HuH-7.5 (cell line): ENCODE measurements at regions not wholly inside any gene's neighbourhood (a gene's known extent, or its start where the extent isn't known, plus 50 kb on each side); places are given as distances from the start of the nearest gene placed in this dataset.
"Not testable (repeated sequence)": the region's sequence is repeated elsewhere in the genome, so short reads cannot be mapped to it uniquely, and the experiment has no call there.

Experiments used
- DNase-seq: peaks from one replicate; pipeline ENCODE4 v3.0.0; 2011; ENCODE audit warnings: low spot score

- DNase-seq = no peak
Observed at GRCh38 chr5:9728261-9728660, 98.1 kb upstream of the TAS2R1 start.

GRCh38 chr5:9726931-9727330 lies 96.8 kb upstream of the TAS2R1 start:
- no peak for DNase-seq

GRCh38 chr5:9725265-9725664 lies 95.1 kb upstream of the TAS2R1 start:
- DNase-seq = not testable (repeated sequence)

DNA sequence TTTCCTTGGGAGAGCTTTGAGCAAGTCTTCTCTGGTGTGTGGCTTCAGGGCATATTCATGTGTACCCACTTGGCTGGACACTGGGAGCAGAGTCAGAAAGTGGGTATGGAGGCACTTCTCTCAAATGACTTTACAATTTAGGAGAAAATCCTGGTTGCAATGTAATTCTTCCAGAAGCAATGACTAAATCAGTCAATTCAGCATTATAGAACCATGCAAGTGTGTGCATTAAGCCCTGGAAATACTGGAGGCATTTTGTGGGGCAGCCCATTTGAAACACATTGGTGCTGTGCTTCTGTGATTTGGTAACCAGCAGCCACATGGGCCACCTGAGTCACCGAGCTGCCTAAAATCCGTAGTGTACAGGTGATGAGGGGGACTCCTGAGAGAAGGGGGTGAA lies 94.6 kb upstream of the TAS2R1 start:
- DNase-seq = no peak

DNA sequence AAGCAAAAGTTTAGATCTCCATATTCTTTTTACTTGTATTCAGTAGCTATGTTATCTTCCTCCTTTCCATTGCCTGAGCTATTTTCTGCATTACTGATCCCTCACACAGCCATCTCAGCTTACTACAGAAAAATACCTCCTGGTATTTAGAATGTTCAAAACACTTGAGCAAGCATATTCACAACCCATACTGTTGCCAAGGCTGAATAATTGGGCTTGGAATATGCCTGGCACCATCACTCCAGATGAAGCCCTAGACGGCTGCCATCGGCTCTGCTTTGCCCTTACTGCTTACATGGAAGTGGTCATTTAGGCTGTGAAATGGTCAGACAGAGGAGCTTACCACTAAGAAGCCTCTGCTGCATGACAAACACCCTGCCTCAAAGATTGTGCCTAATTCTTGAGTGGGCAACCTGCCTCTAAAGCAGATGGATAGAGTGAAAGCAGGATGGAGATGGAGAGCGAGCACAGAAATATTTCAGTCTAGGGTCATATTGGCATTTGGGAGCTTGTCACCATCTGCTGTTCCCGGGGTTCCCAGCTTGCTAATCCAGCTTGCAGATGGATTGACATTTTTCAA lies 92.5 kb upstream of the TAS2R1 start:
- no peak for DNase-seq

DNA sequence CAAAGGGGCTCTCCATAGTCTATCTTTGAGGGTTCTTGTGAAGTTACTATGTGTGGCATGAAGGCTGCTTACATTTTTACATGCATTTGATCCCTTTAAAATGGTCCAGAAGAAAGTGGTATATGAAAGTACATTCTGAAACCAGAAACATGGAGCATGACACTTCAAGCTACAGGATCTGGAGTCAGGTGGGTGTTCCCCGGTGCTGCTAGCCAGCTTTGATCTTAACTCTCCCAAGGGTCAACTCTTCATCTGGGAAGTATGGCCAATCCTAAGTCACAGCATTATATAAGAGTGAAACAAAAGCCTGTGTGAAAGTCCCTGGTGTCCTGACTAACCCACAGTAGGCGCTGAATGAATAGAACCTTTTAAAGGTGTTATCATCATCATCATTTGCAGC lies 91.0 kb upstream of the TAS2R1 start:
- no peak for DNase-seq

DNA sequence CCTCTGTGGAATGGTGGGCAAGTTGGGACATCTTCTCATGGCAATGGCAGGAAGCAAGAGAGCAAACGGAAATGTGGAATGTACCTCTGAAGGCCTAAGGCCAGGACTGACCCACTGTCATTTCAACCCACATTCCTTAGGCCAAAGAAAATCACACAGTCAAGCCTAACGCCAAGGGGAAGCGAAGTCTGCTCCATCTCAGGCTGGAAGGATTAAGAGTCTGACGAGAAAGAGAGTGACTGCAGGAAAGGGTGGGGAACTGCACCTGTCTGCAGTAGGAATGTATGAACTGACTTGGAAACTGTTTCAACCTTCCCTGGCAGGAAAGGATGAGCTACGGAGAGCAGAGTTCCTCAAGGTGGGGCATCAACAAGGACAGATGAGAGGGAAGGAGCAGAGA lies 90.2 kb upstream of the TAS2R1 start:
- DNase-seq = no peak

DNA sequence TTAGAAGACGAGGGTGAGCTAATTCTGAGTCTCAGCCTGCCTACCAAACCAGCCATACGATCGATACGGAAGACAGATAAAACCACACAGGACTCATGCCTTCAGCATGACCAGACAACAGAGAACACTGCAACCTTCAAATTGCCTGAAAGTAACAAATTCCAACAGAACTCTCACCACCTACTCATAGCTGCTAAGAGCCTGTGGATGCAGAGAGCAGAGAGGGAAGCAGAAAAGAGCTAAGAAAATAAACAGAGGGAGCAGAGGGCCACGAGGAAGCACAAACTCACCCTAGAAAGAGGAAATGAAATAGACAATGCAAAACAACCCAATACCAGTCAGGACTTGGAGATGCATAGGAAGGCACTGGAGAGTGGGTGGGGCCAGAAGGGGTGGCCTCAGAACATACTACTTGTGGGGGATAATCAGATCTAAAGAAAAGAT lies 86.7 kb upstream of the TAS2R1 start:
- DNase-seq = no peak

GRCh38 chr5:9715891-9716335 lies 85.8 kb upstream of the TAS2R1 start:
- DNase-seq = no peak

GRCh38 chr5:9713959-9714586 lies 83.9 kb upstream of the TAS2R1 start:
- no peak for DNase-seq

- no peak for DNase-seq
Observed at GRCh38 chr5:9713356-9713755, 83.2 kb upstream of the TAS2R1 start.

- DNase-seq = no peak
Observed at GRCh38 chr5:9712911-9713310, 82.8 kb upstream of the TAS2R1 start.

GRCh38 chr5:9712506-9712905 lies 82.4 kb upstream of the TAS2R1 start:
- DNase-seq = no peak

DNA sequence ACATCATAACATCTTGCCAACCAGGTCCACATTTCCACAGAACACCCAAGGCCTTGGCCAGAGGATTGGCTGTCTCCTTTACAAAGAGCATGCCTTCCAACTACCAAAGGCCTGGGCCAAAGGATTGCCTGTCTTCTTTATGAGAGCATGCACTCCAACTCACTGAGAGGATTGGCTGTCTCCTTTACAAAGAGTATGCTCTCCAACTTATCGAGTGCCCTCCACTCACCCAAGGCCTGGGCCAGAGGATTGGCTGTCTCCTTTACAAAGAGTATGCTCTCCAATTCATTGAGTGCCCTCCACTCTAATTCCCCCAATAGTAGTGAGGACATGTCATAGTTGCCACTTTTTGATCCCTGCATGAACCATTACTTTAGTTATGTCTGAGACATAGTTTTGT lies 79.9 kb upstream of the TAS2R1 start:
- DNase-seq = no peak

- no peak for DNase-seq
Observed at GRCh38 chr5:9707732-9708462, 77.7 kb upstream of the TAS2R1 start.

DNA sequence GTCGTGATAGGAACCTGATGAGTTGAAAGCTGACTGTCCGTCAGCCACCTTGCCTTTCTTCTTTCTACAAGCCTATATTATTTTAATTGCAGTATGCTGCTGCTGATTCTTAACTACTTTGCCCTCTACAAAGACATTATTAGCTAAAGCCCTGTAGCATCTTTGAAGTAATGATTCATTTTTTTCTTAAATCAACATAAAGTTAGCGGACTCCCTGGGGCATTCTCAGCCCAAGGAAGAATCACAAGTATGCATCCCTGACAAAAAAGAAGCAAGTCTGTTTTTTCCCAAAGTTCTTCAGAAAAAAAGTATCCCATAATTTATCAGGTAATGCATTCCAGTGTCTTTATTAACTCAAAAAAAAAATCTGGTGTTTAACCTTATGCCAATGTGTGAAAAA lies 69.5 kb upstream of the TAS2R1 start:
- DNase-seq = no peak

DNA sequence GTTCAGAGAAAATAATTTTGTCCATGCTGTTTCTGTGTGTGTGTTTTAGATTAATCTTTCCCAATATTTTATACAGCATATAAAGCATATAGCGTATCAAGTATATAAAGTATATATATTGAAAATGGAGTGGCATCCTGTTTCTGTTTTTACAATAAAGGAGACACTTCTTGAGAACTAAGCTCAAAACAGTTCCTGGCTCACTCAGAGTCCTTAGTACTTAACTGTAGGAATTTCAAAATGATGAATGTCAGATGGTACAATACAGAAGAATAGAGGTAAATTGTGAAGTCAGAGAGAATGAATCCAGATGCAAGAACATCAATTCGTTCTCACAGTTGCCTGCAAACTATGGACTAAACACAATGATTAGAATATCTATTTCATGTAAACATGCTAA lies 68.7 kb upstream of the TAS2R1 start:
- DNase-seq = no peak

DNA sequence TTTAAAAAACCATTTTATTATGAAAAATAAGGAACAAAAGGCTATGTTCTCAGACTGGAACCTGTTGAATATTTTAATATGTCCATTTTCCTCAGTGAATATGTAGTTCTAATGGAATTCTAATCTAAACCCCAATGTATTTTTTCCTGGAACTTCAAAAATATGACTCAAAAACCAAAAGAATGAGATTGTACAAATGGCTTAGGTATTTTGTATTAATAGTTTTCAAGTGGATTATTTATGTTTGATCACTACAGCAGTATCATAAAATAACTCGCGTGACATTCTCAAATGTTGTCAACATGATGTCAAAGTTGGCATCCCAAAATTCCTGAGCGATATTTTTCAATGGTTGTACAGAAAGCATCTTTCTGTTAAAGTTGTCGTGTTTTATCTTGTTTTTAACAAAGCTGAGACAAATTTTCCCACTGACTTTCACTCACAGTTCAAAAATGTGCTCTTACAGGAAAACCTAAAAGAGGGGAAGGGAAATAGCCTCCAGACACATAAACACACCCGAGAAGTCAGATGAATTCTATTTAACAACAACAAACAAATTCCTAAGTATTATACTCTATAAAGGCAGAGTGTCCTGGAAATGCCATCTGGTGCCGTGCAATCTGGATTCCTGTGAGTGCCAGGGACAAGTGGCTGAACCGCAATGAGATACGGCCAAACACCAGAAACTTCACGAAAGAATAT lies 68.1 kb upstream of the TAS2R1 start:
- no peak for DNase-seq

- no peak for DNase-seq
Observed at GRCh38 chr5:9692576-9692975, 62.4 kb upstream of the TAS2R1 start.

DNA sequence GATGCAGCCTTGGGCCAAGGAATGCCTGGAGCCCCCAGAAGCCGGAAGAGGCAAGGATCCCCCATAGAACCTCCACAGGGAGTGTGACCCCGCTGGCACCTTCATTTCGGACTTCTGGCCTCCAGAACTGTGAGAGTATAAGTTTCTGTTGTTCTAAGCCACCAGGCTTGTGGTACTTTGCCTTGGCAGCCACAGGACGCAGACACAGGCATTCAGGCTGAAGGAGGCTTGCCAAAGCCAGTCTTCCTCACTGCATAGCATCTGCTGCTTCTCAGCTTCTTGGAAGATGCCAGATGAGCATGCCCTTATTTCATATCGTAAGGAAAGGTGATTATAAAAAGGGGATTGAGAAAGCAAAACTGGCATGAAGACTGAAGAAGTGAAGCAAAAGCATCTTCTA lies 61.1 kb upstream of the TAS2R1 start:
- no peak for DNase-seq

GRCh38 chr5:9690751-9691150 lies 60.6 kb upstream of the TAS2R1 start:
- DNase-seq = no peak

DNA sequence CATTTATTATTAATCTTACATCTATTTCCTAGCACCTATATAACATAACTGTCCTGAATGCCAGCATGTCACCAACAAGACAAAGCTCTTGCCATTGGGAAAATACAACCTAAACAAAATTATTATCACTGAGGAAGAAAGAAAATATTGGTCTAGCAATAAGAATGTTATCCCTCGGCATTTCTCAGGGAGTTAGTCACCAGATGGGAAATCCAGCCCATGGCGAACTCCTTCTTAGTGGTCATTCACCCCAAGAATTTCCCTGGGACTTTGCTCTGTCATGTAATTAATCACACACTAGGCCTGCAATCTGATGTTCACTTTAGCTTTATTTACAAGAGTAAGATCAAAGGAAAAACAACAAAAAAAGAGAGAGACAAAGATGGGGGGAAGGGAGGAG lies 56.1 kb upstream of the TAS2R1 start:
- DNase-seq = no peak

GRCh38 chr5:9681706-9682105 lies 51.6 kb upstream of the TAS2R1 start:
- no peak for DNase-seq
